ENCODE measurements at regions not wholly inside any gene's neighbourhood (a gene's known extent, or its start where the extent isn't known, plus 50 kb on each side); places are given as distances from the start of the nearest gene placed in this dataset.

DNA sequence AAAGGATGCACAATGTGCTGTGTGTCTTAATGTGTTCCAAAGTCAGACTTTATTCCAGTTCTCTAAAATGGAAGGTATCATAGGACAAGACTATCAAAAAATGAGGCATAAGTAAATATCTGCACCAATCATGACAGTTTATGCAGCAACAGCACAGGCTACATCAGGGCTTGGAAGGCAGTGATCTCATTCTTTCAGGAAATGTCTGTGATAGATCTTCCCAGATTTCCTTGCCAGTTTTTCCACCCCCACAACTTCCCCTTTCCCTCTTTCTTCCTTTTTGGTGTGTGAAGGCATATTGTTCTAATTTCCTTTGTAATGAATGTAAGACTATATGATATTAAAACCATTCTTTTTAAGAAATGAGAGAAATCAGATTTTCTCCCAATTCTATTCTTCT is 326.7 kb downstream of the ATP23 start:
- TF ChIP-seq CTCF (IDR thresholded peaks at IDR 0.05) (no peak), POLR2A (IDR thresholded peaks at IDR 0.05) (no peak)

Data from esophagus squamous epithelium (tissue), 4 donors.